Stromal cell of bone marrow (primary cell): ENCODE measurements at regions not wholly inside any gene's neighbourhood (a gene's known extent, or its start where the extent isn't known, plus 50 kb on each side); places are given as distances from the start of the nearest gene placed in this dataset.
"Not testable (repeated sequence)": the region's sequence is repeated elsewhere in the genome, so short reads cannot be mapped to it uniquely, and the experiment has no call there.

ENCODE experiments used
- DNase-seq: peaks from one replicate; pipeline ENCODE4 v3.0.0-alpha.2; 2012; ENCODE audit warnings: low read depth

DNA sequence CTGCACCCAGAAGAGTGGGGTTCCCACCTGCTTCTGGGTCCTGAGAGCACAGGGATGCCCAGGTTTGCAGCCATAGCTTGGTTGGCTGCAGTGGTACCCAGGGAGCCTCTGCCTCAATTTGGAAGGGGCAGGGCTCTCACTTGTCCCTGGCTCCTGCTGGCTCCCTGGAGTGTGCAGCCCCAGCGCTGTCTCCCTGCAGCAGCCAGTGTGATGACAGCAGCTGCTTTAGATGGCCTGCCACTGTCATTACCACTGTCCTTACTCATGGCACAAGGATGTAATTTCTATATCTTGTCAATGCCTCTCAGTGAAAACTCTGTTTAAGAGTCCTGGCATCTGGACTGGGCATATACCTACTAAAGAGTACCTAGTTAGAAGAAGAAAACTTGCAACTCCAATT is 250.9 kb downstream of the KIF20B start:
- no peak for DNase-seq

DNA sequence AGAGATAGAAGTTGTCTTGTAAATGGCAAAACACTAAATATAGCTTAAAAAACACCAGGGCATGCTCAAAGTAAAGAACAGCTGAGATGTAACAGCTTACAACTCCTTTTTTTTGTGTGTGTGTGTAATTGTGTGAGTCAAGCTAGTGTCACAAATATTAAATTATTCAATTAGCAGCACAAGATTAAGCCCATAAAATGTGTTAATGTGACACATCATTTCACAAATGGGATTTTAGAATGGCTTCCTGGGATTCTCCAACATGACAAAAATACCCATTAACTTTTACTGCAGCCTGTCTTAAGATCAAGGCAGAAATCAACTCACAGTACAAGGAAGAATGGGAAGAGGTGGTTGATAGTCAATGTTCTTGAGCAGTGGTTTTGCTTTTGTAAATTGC is 251.4 kb downstream of the KIF20B start:
- DNase-seq, result no peak

DNA sequence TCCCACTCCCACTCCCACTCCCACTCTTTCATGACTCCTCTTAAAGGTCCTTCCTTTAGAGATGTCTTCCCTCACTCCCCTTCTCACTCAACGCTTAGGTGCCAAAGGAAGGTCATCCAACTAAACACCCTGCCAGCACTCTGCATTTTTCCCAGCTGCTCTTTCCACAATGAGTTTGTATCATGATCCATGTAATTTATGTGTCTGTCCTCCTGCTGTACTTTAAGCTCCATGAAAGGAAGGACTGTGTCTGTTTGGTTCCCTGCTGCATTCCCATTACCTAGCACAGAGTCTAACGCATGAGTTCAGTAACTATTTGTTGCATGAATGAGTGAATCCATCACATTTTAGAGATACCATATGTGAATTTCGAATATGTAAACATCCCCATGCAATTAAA is 252.7 kb downstream of the KIF20B start:
- no peak for DNase-seq

DNA sequence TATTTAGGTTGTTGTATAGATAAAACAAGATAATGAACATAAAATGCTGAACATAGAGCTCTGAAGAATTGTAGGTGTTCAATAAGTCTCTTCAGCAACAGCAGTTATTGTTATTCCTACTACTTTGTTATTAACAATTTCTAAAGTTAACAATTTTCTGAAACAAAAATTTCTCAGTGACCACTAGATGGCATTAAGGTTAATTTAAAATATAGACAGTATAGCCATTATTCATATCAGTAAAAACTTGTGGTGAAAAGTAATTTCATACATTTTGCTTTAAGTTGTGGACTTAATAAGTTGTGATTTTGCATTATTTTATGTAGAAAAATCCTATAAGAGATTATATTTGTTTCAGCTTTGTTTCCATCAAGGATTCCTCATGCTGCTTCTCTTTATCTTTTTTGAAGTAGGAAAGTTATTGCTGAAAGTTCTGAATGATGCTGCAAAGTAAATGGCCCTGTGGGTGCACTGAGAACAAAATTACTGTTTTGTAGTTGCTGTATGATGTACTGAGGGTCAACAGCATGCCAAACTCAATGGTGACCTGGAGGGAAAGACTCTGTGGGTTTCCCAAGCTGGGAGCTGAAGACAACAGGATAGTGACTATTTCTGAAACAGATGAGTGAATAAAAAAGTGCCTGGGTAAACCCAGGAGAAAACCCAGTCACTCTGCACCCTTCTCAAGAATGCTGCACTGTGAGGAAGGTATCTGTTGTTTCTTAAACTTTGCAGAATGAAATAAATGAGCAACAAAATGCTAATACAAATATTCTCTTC is 253.6 kb downstream of the KIF20B start:
- no peak for DNase-seq

DNA sequence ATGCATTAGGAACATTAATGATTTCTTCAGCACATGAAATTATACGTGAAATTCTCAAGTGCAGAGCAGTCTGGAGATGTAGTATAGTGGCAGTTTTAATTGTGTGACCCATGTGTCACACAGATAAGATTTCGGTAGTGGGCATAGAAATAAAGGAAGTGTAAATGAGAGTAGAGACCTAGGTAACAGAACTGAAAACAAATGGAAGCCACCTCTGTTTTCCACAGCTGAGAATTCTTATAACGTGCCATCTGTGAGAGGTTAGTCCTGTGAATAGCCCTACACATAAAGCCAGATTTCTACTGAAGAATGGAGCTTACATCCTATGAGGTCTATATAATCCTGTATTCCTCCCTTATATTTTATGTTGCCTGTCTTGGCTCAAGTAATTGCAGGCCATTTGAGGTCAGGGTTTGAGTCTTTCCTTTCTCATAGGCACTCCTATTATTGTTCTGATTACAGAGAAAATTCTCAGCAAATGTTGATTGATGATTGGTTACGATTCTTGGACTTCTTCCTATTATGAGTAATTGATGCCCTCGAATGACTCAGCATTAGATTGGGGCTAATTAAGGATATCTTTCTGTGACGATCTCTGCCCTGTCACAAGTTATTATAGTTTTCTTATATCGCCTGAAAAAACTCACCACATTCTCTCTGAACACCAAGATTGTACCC is 258.2 kb downstream of the KIF20B start:
- DNase-seq, result no peak

DNA sequence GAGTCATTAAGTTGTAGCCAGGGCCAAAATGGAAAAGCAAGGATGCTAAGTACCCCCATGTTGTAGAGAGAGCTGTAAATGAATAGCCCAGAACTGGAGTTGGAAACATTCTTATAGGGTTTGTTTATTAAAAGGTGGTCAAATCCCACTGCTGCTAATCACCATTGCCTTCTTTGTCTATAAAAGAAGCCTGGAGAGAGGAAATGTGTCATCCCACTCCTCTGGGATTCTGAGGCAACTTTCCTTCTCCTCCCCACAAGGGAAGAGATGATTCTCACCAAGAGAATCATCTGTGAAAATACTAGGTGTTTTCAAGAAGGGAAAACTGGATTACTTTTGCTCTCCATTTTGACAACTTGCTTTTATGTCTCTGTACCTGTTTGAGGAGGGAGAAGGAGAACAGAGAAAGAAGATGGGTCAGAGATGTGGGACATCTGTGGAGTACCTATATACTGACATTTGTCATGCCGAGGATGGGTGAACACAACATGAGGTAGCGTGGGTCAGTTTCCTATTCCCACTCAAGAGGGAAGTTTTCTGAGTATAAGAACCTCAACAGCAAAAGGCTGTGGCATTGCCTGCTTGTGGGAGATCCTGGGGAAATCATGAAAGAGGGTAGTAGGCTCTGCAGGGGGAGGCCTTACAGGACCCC is 262.2 kb downstream of the KIF20B start:
- no peak for DNase-seq

DNA sequence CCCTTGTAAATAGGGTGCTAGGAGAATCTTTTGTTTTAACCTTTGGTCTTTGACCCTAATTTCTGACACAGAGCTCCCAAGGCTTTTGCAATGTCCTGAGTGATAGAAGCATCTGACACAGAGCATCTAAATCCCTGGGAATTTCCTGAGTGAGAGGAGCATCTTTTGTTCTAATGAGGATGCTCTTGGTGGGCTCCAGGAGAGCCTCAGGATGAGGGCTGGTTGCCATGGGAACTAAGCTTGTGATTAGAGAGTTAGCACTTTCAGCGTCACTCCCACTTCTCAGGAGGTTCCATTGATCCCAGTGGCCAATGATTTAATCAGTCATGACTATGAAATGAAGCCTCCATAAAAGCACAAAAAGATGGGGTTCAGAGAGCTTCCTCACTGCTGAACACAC is 264.8 kb downstream of the KIF20B start:
- no peak for DNase-seq

DNA sequence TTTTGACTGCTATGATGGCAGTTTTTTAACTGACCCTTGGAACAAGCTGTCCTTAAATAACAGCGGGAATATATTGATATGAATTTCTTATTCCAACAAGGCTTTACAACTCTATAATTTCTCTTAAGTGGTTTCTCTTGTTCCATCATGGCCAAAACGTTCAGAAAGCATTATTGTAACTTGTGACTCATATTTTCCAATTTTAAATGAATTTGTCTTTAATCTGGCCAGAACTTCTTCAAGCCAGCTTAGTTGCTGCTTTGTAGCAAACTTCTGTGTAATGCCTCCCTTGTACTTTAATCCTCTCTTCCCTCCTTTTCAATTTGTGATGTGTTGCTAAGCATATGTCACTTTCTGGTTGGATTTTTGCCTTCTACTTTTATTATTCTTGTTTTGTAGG is 271.9 kb downstream of the KIF20B start:
- DNase-seq, result peak; percentile 31

DNA sequence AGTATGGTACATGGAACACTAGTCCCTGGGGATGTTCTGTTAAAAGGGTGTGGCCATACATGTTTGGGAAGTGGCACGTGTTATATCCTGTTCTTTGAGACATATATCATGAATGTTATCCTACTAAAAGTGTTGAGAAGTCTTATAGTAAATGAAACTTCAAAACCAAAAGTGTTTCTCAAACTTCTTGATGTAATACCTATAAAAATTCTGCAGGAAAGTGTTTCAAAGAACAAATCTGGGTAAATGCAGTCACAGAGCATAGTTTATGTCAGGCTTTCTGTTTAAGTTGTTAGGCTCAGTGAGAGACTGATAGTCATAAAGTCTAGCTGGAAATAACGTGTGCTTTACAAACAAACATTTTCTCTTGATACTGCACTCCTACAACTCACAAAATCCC is 273.7 kb downstream of the KIF20B start:
- no peak for DNase-seq

DNA sequence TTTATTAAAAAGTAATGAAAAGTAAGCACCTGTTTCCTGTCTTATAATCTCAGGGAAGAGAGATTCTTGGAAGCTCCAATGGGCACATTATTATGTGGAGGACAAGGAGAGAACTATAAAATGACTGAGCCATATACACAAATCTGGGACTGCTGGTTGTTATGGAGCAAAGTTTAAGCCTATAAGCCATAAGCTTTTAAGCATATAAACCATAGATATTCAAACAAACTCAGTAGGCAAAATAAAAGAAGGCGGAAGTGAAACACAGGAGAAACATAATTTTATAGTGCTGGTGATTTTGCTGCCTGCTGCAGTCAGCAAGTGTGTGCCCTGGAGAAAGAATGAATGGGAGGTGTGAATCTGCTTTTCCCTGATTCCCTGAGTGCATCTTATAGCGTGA is 274.4 kb downstream of the KIF20B start:
- no peak for DNase-seq

DNA sequence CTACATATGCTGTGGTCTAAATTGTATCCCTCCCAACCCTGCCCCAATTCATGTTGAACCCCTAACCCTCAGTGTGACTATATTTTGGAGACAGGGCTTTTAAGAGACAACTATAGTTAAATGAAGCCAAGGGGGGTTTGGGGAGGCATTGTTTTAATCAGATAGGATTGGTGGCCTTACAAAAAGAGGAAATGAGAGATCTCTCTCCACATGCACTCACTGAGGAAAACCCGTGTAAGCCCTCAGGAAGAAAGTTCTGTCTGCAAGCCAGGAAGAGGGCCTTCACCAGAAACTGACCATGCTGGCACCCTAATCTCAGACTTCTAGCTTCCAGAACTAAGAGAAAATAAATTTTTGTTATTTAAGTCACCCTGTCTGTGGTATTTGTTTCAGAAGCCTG is 276.7 kb downstream of the KIF20B start:
- no peak for DNase-seq

DNA sequence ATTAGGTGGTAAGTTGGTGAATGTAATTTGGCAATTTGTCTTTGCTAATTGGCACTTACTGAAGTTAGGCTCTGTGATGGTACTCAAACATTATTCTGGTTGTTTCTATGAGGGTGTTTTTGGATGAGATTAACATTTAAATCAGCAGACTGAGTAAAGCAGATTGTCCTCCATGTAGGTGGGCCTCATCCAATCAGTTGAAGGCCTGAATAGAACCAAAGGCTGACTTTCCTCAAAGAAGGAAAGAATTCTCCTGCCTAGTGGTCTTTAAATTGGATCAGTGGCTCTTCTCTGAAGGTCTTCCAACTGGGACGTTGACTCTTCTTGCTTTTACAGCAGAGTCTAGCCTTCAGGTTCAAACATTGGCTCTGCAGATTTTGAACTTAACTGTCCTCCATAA is 278.3 kb downstream of the KIF20B start:
- no peak for DNase-seq

DNA sequence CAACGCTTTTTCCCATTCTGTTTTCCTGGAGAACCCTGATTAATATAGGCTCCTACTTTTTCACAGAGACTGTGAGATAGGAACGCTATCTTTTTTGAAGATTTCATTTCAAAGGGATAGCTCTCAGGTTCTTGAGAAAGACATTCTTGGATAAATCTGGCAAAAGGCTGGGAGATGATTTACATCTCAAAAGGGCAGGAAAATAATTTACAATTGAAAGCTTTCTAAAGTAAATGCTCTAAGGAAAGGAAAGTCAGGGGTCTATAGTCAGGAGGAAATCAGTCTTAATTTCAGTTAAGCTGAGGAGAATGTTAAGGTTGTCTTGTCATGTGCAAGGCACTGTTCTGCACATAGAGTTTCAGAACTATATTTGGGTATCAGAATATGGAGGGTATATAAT is 278.8 kb downstream of the KIF20B start:
- no peak for DNase-seq

DNA sequence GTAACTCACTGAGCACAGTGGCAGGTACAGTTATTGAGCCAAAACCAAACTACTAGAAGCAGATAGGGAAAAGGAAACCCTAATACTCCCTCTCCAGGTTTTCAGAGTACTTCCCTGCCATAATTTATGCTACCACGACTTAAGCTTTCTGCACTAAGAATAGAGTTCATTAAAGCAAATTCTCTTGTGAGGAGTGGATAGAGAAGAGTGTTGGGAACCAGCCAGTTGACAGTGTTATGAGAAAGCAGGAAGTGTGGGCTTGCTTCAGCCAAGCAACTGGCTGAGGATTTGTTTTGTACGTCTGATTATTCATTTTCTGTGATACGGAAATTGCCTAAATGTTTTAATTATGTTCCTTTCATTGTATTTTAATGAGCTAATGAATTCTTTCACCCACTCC is 280.5 kb downstream of the KIF20B start:
- no peak for DNase-seq

DNA sequence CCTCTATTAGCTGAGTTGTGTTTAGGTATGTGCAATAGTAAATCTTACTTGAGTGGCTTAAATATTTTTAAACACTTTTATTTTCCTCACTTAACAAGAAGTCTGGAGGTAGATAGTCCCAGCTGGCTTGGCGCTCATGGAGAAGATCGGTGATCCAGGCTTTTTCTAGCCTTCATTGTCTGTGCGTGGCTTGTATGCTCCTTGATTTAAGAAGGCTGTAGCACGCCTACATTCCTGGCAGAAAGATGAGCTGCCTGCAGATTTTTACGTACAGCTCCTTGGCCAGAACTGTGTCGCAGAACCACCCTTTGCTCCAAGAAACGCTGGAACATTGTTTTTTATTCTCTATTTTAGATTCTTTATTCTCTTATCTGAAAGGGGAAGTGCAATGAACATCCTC is 284.1 kb downstream of the KIF20B start:
- DNase-seq, result no peak

DNA sequence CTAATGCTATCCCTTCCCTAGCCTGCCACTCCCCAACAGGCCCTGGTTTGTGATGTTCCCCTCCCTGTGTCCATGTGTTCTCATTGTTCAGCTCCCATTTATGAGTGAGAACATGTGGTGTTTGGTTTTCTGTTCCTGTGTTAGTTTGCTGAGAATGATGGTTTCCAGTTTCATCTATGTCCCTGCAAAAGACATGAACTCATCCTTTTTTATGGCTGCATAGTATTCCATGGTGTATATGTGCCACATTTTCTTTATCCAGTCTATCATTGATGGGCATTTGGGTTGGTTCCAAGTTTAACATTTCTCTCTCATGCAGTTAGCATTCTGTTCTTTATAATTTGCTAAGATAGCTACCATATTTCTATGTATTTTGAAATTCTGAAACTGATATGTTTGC is 287.0 kb downstream of the KIF20B start:
- DNase-seq, result not testable (repeated sequence)

DNA sequence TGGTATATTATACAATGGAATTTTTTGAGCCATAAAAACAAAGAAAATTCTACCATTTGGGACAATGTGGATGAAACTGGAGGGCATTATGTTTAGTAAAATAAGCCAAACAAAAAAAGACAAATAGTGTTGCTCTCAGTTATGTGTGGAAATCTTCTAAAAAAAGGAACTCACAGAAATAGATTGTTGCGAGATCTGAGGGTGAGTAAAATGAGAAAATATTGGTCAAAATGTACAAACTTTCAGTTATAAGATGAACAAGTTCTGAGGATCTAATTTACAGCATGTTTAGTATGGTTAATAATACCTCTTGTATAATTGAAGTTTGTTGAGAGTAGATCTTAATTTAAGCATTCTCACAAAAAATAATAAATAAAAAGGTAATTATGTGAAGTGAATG is 291.2 kb downstream of the KIF20B start:
- no peak for DNase-seq

DNA sequence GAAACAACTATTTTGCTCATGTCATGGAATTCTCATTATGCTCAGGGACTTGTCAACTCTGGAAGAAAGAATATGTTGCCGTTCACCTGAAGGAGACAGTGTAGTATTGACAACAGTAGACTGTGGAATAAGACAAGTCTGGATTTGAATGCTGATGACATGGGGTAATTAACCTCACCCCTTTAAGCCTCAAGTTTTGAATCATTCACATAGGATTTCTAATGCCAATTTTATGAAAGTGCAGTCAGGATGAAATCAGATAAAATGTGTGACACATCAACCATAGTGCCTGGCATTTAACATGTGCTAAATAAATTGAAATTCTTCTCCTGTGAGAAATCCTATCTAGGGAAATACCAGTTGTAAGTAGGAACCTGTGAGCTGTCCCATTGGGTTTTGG is 305.8 kb downstream of the KIF20B start:
- peak; percentile 32 for DNase-seq

DNA sequence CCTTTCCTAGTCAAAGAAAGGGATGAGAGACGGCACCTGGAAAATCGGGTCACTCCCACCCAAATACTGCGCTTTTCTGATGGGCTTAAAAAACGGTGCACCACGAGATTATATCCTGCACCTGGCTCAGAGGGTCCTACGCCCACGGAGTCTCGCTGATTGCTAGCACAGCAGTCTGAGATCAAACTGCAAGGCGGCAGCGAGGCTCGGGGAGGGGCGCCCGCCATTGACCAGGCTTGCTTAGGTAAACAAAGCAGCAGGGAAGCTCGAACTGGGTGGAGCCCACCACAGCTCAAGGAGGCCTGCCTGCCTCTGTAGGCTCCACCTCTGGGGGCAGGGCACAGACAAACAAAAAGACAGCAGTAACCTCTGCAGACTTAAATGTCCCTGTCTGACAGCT is 309.9 kb downstream of the KIF20B start:
- not testable (repeated sequence) for DNase-seq

DNA sequence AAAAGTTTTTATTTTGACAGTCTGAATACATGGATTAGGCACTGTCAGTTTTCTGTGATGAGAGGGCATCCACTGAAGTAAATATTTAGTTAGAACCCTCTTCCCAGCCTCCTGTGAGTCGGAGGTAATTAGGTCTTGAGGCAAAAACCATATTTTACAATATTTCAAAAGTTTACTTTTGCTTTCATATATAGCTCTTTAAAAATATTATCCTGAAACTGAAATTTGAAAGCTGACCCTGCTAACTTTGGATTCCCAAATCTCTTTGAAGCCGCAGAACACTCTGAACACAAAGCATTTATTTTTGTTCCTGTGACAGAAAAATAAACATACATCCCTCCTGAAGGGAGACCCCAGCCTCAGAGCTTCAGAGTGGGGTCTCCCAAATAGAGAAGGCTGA is 317.4 kb downstream of the KIF20B start:
- no peak for DNase-seq

DNA sequence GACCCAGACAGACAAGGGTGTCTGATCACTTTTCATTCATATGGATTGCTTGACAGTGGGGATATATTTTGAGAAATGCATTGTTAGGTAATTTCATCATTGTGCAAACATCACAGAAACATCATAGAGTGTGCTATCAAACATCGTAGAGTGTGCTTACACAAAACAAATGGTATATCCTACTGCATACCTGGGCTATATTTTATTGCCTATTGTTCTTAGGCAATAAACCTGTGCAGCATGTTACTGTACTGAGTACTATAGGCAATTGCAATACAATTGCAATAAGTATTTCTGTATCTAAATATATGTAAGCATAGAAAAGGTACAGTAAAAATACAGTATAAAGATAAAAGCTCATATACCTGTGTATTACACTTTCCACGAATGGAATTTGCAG is 319.1 kb downstream of the KIF20B start:
- no peak for DNase-seq

DNA sequence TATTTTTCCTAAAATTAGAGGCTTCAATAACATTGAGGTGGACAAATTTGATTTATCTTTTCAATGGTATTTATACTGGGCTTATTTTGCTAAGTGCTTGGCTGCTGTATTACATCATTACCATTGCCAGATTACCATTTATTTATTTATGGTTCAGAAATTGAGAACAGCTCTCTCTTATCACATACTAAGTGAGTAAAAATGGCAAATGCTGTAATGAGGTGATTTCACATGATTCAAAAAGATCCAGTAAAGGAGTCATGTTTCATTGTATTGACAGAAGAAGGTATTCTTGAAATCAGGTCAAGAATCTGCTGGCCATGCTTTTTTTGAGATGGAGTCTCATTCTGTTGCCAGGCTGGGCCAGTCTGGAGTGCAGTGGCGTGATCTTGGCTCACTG is 322.6 kb downstream of the KIF20B start:
- no peak for DNase-seq

DNA sequence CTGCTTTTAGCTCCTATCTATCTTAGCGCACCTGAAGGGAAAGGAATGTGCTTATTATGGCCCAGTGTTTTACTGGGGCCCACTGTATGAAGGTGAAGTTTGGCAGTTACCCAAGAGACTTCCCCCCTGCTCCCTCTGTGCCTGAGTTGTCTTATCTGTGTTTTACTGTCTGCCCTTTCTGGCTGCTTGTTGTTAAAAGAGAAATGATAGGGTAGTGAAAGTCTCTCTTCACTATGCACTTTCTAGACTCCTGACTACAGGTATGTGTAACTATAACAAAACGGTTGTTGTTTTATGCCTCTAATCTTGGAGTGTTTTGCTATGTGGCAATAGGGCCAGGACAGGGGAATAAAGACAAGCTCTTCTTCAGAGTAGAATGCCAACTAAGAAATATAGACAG is 326.9 kb downstream of the KIF20B start:
- no peak for DNase-seq
